ENCODE measurements at regions not wholly inside any gene's neighbourhood (a gene's known extent, or its start where the extent isn't known, plus 50 kb on each side); places are given as distances from the start of the nearest gene placed in this dataset.

GRCh38 chr21:41570791-41571355 lies 62.9 kb upstream of the TMPRSS2 start:
- TF ChIP-seq EZH2 (IDR thresholded peaks at IDR 0.05; ENCODE audit: borderline replicate concordance, low read length) = no peak
- TF ChIP-seq, protein P1, sequence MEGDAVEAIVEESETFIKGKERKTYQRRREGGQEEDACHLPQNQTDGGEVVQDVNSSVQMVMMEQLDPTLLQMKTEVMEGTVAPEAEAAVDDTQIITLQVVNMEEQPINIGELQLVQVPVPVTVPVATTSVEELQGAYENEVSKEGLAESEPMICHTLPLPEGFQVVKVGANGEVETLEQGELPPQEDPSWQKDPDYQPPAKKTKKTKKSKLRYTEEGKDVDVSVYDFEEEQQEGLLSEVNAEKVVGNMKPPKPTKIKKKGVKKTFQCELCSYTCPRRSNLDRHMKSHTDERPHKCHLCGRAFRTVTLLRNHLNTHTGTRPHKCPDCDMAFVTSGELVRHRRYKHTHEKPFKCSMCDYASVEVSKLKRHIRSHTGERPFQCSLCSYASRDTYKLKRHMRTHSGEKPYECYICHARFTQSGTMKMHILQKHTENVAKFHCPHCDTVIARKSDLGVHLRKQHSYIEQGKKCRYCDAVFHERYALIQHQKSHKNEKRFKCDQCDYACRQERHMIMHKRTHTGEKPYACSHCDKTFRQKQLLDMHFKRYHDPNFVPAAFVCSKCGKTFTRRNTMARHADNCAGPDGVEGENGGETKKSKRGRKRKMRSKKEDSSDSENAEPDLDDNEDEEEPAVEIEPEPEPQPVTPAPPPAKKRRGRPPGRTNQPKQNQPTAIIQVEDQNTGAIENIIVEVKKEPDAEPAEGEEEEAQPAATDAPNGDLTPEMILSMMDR (IDR thresholded peaks at IDR 0.05; ENCODE audit: low read length) = no peak

Data from OCI-LY1 (cell line).